Spleen (tissue), 7 donors: ENCODE measurements at regions not wholly inside any gene's neighbourhood (a gene's known extent, or its start where the extent isn't known, plus 50 kb on each side); places are given as distances from the start of the nearest gene placed in this dataset.

Source experiments
- POLR2A ChIP-seq, 3 donors: fragments of 450-650 bp; IDR thresholded peaks; one replicate each; pipeline ENCODE4 v1.5.1; 2017; ENCODE audit warnings: antibody characterized with exemption in 3 of 3, mild to moderate bottlenecking in 1 of 3
- TF ChIP-seq, protein P1 (sequence below), 11 experiments: fragments of 200-600 bp in 7 of 11; fragments of 450-650 bp in 4 of 11; sonication (generic) in 4 of 11; IDR thresholded peaks in 8 of 11; conservative IDR thresholded peaks in 3 of 11; 1 replicate in 7 of 11; 2 replicates in 4 of 11; pipeline versions ENCODE4 v1.4.0 to v1.8.0; 2016 to 2021; ENCODE audit warnings: antibody characterized with exemption in 11 of 11, inconsistent platforms in 4 of 11, mild to moderate bottlenecking in 1 of 11
- donor health status: DM: no; HTN: no; CAD: no; lungs with moderate emphysema.
- donor health status: DM: no; HTN: no; CAD: no.
- donor health status: DM: no; HTN: no; CAD: no.

- TF ChIP-seq, protein P1, sequence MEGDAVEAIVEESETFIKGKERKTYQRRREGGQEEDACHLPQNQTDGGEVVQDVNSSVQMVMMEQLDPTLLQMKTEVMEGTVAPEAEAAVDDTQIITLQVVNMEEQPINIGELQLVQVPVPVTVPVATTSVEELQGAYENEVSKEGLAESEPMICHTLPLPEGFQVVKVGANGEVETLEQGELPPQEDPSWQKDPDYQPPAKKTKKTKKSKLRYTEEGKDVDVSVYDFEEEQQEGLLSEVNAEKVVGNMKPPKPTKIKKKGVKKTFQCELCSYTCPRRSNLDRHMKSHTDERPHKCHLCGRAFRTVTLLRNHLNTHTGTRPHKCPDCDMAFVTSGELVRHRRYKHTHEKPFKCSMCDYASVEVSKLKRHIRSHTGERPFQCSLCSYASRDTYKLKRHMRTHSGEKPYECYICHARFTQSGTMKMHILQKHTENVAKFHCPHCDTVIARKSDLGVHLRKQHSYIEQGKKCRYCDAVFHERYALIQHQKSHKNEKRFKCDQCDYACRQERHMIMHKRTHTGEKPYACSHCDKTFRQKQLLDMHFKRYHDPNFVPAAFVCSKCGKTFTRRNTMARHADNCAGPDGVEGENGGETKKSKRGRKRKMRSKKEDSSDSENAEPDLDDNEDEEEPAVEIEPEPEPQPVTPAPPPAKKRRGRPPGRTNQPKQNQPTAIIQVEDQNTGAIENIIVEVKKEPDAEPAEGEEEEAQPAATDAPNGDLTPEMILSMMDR (IDR thresholded peaks at IDR 0.05 in 8 of 11, conservative IDR thresholded peaks at IDR 0.05 in 3 of 11) = no peak
- TF ChIP-seq POLR2A (IDR thresholded peaks at IDR 0.05) = no peak
These were observed 260.0 kb upstream of the CADM1 start for GRCh38 chr11:115764176-115764575.
